ENCODE measurements at regions not wholly inside any gene's neighbourhood (a gene's known extent, or its start where the extent isn't known, plus 50 kb on each side); places are given as distances from the start of the nearest gene placed in this dataset.

- TF ChIP-seq ZNF639 (tag by site-specific recombination; IDR thresholded peaks at IDR 0.05): no peak
- TF ChIP-seq ZNF585B (tag by site-specific recombination; IDR thresholded peaks at IDR 0.05): no peak
- TF ChIP-seq ZNF776 (tag by site-specific recombination; IDR thresholded peaks at IDR 0.05; ENCODE audit: borderline replicate concordance): no peak
- no peak for TF ChIP-seq PRDM6 (tag by site-specific recombination; IDR thresholded peaks at IDR 0.05)
Observed at GRCh38 chr6:127030111-127030510, 88.4 kb upstream of the RSPO3 start (continued).

GRCh38 chr6:127030836-127031235, 87.6 kb upstream of the RSPO3 start:
- TF ChIP-seq ZSCAN30 (tag by site-specific recombination; IDR thresholded peaks at IDR 0.05): no peak
- TF ChIP-seq EGR2 (tag by site-specific recombination; IDR thresholded peaks at IDR 0.05; ENCODE audit: low read depth): no peak
- TF ChIP-seq ZNF146 (tag by site-specific recombination; IDR thresholded peaks at IDR 0.05): no peak
- TF ChIP-seq KLF10 (tag by site-specific recombination; IDR thresholded peaks at IDR 0.05): no peak
- no peak for TF ChIP-seq KLF16 (tag by site-specific recombination; IDR thresholded peaks at IDR 0.05)
- TF ChIP-seq BCL11B (tag by site-specific recombination; IDR thresholded peaks at IDR 0.05; ENCODE audit: low read depth): no peak
- TF ChIP-seq ZNF580 (tag by site-specific recombination; IDR thresholded peaks at IDR 0.05): no peak
- TF ChIP-seq SP3 (tag by site-specific recombination; IDR thresholded peaks at IDR 0.05): no peak
- no peak for TF ChIP-seq ZNF660 (tag by site-specific recombination; IDR thresholded peaks at IDR 0.05)
- TF ChIP-seq HIC1 (tag by site-specific recombination; IDR thresholded peaks at IDR 0.05): no peak
- TF ChIP-seq ZNF530 (tag by site-specific recombination; IDR thresholded peaks at IDR 0.05; ENCODE audit: low read depth): no peak
- no peak for TF ChIP-seq ZNF692 (tag by site-specific recombination; IDR thresholded peaks at IDR 0.05)
- TF ChIP-seq ZNF521 (tag by site-specific recombination; IDR thresholded peaks at IDR 0.05): no peak
- TF ChIP-seq ZSCAN23 (tag by site-specific recombination; IDR thresholded peaks at IDR 0.05): no peak
- TF ChIP-seq ZNF658 (tag by site-specific recombination; IDR thresholded peaks at IDR 0.05): no peak
- H3K27ac ChIP-seq (ENCODE audit: extremely low read depth, low read depth, low read length): no peak overlapping the region
- H3K4me1 ChIP-seq (ENCODE audit: control insufficient read depth, insufficient read depth, low read length): no peaks in the 10 kb centered on the region
- POLR2A ChIA-PET: no interaction called here
- H3K4me3 ChIP-seq (ENCODE audit: low read depth, low read length): no peak overlapping the region
- CTCF ChIA-PET: no interaction called here
- no peaks in the 10 kb centered on the region for H3K9me3 ChIP-seq (ENCODE audit: control insufficient read depth, insufficient read depth, low read depth, low read length)
- no peaks in the 10 kb centered on the region for H3K36me3 ChIP-seq (ENCODE audit: control insufficient read depth in 2 of 2, insufficient read depth in 1 of 2, low read length in 2 of 2)

All from HEK293 (cell line).